NT2/D1 (cell line): ENCODE measurements at regions not wholly inside any gene's neighbourhood (a gene's known extent, or its start where the extent isn't known, plus 50 kb on each side); places are given as distances from the start of the nearest gene placed in this dataset.

Experiments used
- DNase-seq: peaks from one replicate; pipeline ENCODE4 v3.0.0-alpha.2; 2011; ENCODE audit warnings: low read depth, low spot score
- H3K27me3 ChIP-seq: 2 replicates; pipeline ENCODE4 v1.6.0; 2011; ENCODE audit warnings: mild to moderate bottlenecking; ENCODE audit not compliant: insufficient read length, insufficient read depth
- H3K36me3 ChIP-seq: 2 replicates; pipeline ENCODE4 v1.6.1; 2011; ENCODE audit warnings: mild to moderate bottlenecking, low read length, mixed read lengths; ENCODE audit not compliant: insufficient read depth, insufficient read length
- H3K4me1 ChIP-seq: 2 replicates; pipeline ENCODE4 v1.5.1; 2011; ENCODE audit not compliant: insufficient read depth, insufficient read length
- H3K4me3 ChIP-seq: 2 replicates; pipeline ENCODE4 v1.5.1; 2011; ENCODE audit warnings: low read depth; ENCODE audit not compliant: insufficient read length
- H3K9ac ChIP-seq: 2 replicates; pipeline ENCODE4 v1.6.0; 2011; ENCODE audit warnings: low read depth; ENCODE audit not compliant: insufficient read length
- H3K9me3 ChIP-seq: 2 replicates; pipeline ENCODE4 v1.5.1; 2011; ENCODE audit warnings: mild to moderate bottlenecking, low read length; ENCODE audit not compliant: insufficient read depth
- SUZ12 ChIP-seq: IDR thresholded peaks from 2 replicates; pipeline ENCODE4 v1.6.1; 2011; ENCODE audit not compliant: insufficient read length, insufficient read depth; ENCODE audit errors: extremely low read depth
- YY1 ChIP-seq: IDR thresholded peaks from 2 replicates; pipeline ENCODE4 v1.6.1; 2011; ENCODE audit not compliant: insufficient read length, insufficient read depth
- ZNF274 ChIP-seq: IDR thresholded peaks from 2 replicates; pipeline ENCODE4 v1.6.1; 2011; ENCODE audit warnings: mild to moderate bottlenecking, low read depth, low read length

DNA sequence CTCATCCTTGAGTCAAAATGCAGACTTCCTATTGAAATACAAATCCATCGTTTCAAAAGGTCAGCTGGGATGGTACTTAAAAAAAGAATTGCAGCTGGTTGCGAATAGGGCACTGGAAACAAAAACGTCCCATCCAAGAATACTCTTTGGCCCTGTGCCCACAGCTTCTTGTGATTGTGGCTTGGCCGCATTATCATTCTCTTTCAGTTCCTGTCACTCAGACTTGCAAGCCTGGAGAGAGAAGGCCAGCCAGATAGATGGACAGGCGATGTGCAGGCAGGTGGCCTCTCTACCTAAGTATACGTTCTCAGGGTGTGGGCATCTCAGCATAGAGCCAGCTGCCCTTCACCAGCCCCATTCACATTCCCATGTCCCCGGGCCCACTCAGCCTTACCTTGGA lies 208.5 kb upstream of the ZNF536 start:
- DNase-seq = no peak

DNA sequence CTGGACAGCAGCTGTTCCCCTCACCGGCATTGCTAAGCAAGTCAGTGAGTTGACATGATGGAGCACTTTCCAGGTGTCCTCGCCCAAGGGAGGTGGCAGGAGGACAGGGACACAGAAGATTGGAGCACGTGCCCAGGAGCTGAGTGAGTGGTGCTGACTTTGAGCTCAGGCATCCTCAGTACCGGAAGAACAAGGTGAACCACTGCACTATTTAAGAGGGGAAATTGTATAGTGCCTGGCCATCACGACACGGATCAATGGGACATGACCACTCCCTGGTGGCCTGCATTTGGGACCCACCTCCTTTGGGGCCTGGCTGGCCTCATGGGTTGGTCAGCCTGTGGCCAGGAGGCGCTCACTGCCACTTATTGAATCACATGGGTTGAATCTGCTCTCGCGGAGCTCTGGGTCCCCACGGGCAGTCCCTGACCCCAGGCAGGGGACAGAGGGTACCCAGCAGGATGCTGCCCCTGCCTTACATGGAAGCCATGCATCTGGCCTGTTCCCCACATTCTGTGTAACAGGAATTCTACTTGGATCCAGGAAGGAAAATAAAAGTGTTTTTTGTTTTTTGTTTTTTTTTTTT lies 206.9 kb upstream of the ZNF536 start:
- H3K9me3 ChIP-seq = peaks cover 3% of the 10 kb centered on the region; the same call in 1 of the 2 replicates
- no peaks in the 10 kb centered on the region for H3K36me3 ChIP-seq
- DNase-seq = no peak
- no peaks in the 10 kb centered on the region for H3K27me3 ChIP-seq
- no peak overlapping the region for H3K9ac ChIP-seq
- peaks cover 5% of the 10 kb centered on the region for H3K4me1 ChIP-seq
- H3K4me3 ChIP-seq = no peak overlapping the region
- TF ChIP-seq YY1 (no peak), ZNF274 (no peak), SUZ12 (no peak)

More for the DNA sequence above, 208.5 kb upstream of the ZNF536 start:
- H3K4me3 ChIP-seq = no peak overlapping the region
- H3K27me3 ChIP-seq = peaks cover 6% of the 10 kb centered on the region
- H3K36me3 ChIP-seq = no peaks in the 10 kb centered on the region
- H3K4me1 ChIP-seq = peaks cover 2% of the 10 kb centered on the region
- peaks cover 3% of the 10 kb centered on the region; the same call in 1 of the 2 replicates for H3K9me3 ChIP-seq
- no peak overlapping the region for H3K9ac ChIP-seq
- no peak for TF ChIP-seq SUZ12
- no peak for TF ChIP-seq YY1
- no peak for TF ChIP-seq ZNF274

- Histone ChIP-seq H3K9me3 (peaks cover 3% of the 10 kb centered on the region; the same call in 1 of the 2 replicates), H3K4me1 (peaks cover 5% of the 10 kb centered on the region), H3K4me3 (no peak overlapping the region), H3K9ac (no peak overlapping the region), H3K36me3 (no peaks in the 10 kb centered on the region), H3K27me3 (no peaks in the 10 kb centered on the region)
- no peak for DNase-seq
- TF ChIP-seq YY1 = no peak
- no peak for TF ChIP-seq SUZ12
- no peak for TF ChIP-seq ZNF274
These were observed 204.8 kb upstream of the ZNF536 start for GRCh38 chr19:30167206-30167868.

DNA sequence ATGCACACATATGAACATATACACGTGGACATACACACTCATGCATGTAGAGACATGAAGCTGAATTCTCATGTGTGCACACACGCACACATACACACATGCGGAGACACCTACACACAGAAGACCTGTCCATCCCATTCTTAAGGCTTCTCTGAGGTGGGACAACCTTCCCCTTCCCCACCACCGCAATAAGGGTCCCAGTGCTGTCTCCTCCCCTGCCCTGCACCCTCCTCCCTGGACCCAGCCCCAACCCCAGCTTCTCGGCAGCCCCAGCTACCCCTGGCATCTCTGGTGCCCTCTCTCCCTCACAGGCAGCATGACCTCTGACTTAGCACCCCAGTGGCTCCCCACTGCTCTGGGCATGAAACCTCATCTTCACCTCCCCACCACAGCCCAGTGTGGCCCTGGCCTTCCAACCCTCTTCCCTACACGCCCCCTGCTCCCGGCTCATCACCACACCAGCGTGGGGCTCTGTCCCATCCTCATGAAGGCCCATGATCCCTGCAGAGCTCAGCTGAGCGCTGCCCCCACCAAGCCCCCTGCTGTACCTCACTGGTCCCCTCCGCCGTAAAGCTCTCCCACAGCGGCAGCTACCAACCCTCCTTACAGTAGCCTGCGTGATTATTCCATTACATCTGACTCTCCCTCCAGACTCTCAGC lies 204.1 kb upstream of the ZNF536 start:
- Histone ChIP-seq H3K4me1 (peaks cover 5% of the 10 kb centered on the region), H3K27me3 (no peaks in the 10 kb centered on the region), H3K9me3 (peaks cover 3% of the 10 kb centered on the region; the same call in 1 of the 2 replicates), H3K36me3 (no peaks in the 10 kb centered on the region), H3K4me3 (no peak overlapping the region), H3K9ac (no peak overlapping the region)
- DNase-seq = no peak
- TF ChIP-seq ZNF274 (no peak), YY1 (no peak), SUZ12 (no peak)

GRCh38 chr19:30168760-30169159 lies 203.4 kb upstream of the ZNF536 start:
- Histone ChIP-seq H3K4me1 (peaks cover 5% of the 10 kb centered on the region), H3K27me3 (no peaks in the 10 kb centered on the region), H3K36me3 (no peaks in the 10 kb centered on the region), H3K9me3 (peaks cover 3% of the 10 kb centered on the region; the same call in 1 of the 2 replicates), H3K4me3 (no peak overlapping the region), H3K9ac (no peak overlapping the region)
- no peak for DNase-seq
- TF ChIP-seq YY1 (no peak), ZNF274 (no peak), SUZ12 (no peak)

DNA sequence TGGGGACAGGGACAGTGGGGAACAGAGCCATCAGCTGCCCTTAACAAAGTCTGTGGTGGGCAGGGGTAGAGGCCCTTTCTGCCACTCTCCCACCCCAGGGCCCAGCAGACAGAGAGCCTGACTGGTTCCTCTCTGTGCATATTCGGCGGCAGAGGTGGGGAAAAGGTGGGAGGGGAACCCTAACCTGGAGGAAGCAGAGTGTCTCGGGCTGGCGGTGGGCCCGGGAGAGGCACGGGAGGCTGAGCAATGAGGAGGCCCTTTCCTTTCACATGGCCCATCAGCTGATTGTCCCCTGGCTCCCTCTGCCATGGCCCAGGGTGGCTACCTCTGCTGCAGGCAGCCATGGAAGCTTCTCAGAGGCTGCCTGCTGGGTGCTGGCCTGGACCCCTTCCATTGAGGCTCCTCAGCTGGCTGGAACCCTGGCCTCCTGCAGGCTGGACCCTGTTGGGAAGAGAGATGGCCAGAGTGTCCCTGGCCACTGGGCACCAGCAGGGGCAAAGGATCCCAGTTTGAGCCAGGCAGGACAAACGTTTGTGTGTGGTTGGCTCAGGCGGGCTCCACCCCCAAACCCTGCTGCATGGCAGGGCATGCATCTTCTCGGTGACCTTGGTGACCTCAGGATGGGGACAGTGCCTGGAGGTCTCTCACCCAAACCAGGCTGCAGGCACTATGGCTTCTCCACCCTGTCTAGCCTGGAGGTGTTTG lies 202.8 kb upstream of the ZNF536 start:
- no peak overlapping the region for H3K4me3 ChIP-seq
- DNase-seq = no peak
- H3K4me1 ChIP-seq = peaks cover 5% of the 10 kb centered on the region
- H3K9ac ChIP-seq = no peak overlapping the region
- no peak for TF ChIP-seq ZNF274
- no peaks in the 10 kb centered on the region for H3K27me3 ChIP-seq
- peaks cover 3% of the 10 kb centered on the region; the same call in 1 of the 2 replicates for H3K9me3 ChIP-seq
- H3K36me3 ChIP-seq = no peaks in the 10 kb centered on the region

DNA sequence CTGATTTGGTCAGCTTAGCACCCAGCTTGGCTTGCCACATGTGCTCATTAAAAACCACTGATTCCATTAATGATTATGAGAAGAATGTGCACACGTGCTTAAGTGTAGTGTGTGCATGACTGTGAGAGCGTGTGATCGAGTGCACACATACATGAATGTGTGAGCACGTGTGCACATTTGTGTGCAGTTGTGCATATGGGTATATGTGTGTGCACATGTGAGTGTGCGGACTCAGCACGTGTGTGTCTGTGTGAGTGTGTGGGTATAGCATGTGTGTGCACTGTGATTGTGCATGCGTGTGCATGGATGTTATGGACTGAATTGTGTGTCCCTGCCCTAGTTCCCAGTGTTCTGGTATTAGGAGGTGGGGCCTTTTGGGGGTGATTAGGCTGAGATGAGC lies 202.1 kb upstream of the ZNF536 start:
- H3K27me3 ChIP-seq = no peaks in the 10 kb centered on the region
- peaks cover 2% of the 10 kb centered on the region; the same call in 1 of the 2 replicates for H3K9me3 ChIP-seq
- H3K4me1 ChIP-seq = peaks cover 5% of the 10 kb centered on the region
- TF ChIP-seq YY1 (no peak), SUZ12 (no peak), ZNF274 (no peak)
- H3K4me3 ChIP-seq = no peak overlapping the region
- no peaks in the 10 kb centered on the region for H3K36me3 ChIP-seq
- H3K9ac ChIP-seq = no peak overlapping the region
- DNase-seq = no peak
